Thyroid gland (tissue), 4 donors: ENCODE measurements at regions not wholly inside any gene's neighbourhood (a gene's known extent, or its start where the extent isn't known, plus 50 kb on each side); places are given as distances from the start of the nearest gene placed in this dataset.

Source experiments
- DNase-seq, 2 donors: peaks; one replicate each; pipeline ENCODE4 v3.0.0-alpha.2; 2019
- H3K27ac ChIP-seq, 3 donors: fragments of 200-600 bp; sonication (generic); 1 replicate in 2 of 3; 2 replicates in 1 of 3; pipeline ENCODE4 v1.5.1; 2016 to 2019; ENCODE audit warnings: mild to moderate bottlenecking in 1 of 3, moderate library complexity in 1 of 3
- H3K27me3 ChIP-seq: fragments of 200-600 bp; sonication (generic); one replicate; pipeline ENCODE4 v1.5.1; 2019
- H3K36me3 ChIP-seq, 2 donors: fragments of 200-600 bp; sonication (generic); one replicate each; pipeline ENCODE4 v1.5.1; 2016 to 2019
- H3K4me1 ChIP-seq, 2 donors: fragments of 200-600 bp; sonication (generic); one replicate each; pipeline ENCODE4 v1.5.1; 2017 to 2019
- H3K4me3 ChIP-seq, 3 donors: fragments of 200-600 bp; sonication (generic); replicated peaks in 1 of 3; 1 replicate in 2 of 3; 2 replicates in 1 of 3; pipeline ENCODE4 v1.5.1; 2016; ENCODE audit warnings: mild to moderate bottlenecking in 1 of 3
- H3K9me3 ChIP-seq: fragments of 200-600 bp; sonication (generic); one replicate; pipeline ENCODE4 v1.5.1; 2017
- POLR2A ChIP-seq, 2 donors: fragments of 450-650 bp; IDR thresholded peaks; one replicate each; pipeline ENCODE4 v1.6.1; 2017; ENCODE audit warnings: antibody characterized with exemption in 2 of 2, mild to moderate bottlenecking in 2 of 2, moderate library complexity in 1 of 2
- WGBS, 2 donors: methylation state at CpG; one replicate each; pipeline ENCODE4 v1.1.5; 2017; 5-methylcytosine and 5-hydroxymethylcytosine counted together
- intact Hi-C: fragments of 100-400 bp; cut with DNase I; formaldehyde crosslinking; loops from one replicate; pipeline ENCODE4 v1.15.1; 2023
- TF ChIP-seq, protein P1 (sequence below), 6 experiments: fragments of 200-600 bp in 3 of 6; fragments of 450-650 bp in 3 of 6; sonication (generic) in 3 of 6; IDR thresholded peaks; one replicate each; pipeline ENCODE4 v1.5.1; 2016 to 2019; ENCODE audit warnings: antibody characterized with exemption in 6 of 6, mild to moderate bottlenecking in 2 of 6, inconsistent platforms in 1 of 6, moderate library complexity in 1 of 6

- no peak overlapping the region for H3K27ac ChIP-seq
- no peaks in the 10 kb centered on the region for H3K27me3 ChIP-seq
- WGBS, 2 donors: 84 to 94% methylated on average over 4 of the region's 4 CpGs
- DNase-seq: no peak
- no peak overlapping the region for H3K4me3 ChIP-seq
- H3K9me3 ChIP-seq: no peaks in the 10 kb centered on the region
- TF ChIP-seq, protein P1, sequence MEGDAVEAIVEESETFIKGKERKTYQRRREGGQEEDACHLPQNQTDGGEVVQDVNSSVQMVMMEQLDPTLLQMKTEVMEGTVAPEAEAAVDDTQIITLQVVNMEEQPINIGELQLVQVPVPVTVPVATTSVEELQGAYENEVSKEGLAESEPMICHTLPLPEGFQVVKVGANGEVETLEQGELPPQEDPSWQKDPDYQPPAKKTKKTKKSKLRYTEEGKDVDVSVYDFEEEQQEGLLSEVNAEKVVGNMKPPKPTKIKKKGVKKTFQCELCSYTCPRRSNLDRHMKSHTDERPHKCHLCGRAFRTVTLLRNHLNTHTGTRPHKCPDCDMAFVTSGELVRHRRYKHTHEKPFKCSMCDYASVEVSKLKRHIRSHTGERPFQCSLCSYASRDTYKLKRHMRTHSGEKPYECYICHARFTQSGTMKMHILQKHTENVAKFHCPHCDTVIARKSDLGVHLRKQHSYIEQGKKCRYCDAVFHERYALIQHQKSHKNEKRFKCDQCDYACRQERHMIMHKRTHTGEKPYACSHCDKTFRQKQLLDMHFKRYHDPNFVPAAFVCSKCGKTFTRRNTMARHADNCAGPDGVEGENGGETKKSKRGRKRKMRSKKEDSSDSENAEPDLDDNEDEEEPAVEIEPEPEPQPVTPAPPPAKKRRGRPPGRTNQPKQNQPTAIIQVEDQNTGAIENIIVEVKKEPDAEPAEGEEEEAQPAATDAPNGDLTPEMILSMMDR (IDR thresholded peaks at IDR 0.05): no peak
- TF ChIP-seq POLR2A (IDR thresholded peaks at IDR 0.05): no peak
- H3K4me1 ChIP-seq: peaks cover 0 to 3% of the 10 kb centered on the region in 2 donors
- no peaks in the 10 kb centered on the region for H3K36me3 ChIP-seq
- intact Hi-C loops: no loop called here
These were observed 274.7 kb upstream of the FZD8 start for GRCh38 chr10:35916791-35917190.

DNA sequence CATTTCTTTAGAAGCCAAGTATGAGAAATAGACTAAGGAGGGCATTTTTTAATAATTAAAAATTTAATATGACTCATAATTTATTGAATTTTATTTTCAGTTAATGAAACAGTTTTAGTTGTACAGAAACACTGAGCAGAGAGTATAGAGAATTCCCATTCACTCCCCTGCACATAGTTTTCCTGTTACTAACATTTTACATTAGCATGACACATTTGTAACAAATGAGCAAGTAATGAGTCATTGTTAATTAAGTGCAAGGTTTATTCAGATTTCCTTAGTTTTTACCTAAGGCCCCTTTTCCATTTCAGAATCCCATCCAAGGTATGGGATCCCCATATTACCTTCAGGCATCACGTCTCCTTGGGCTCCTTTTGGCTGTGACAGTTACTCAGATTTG, 271.5 kb upstream of the FZD8 start:
- no peaks in the 10 kb centered on the region for H3K27me3 ChIP-seq
- 98 to 100% methylated on average over 1 of the region's 1 CpG for WGBS, 2 donors
- no peaks in the 10 kb centered on the region for H3K36me3 ChIP-seq
- no peaks in the 10 kb centered on the region for H3K9me3 ChIP-seq
- intact Hi-C loops: no loop called here
- TF ChIP-seq, protein P1 (IDR thresholded peaks at IDR 0.05): no peak
- no peak for TF ChIP-seq POLR2A (IDR thresholded peaks at IDR 0.05)
- no peak for DNase-seq
- peaks cover 0 to 3% of the 10 kb centered on the region in 2 donors for H3K4me1 ChIP-seq
- no peak overlapping the region for H3K4me3 ChIP-seq
- H3K27ac ChIP-seq: no peak overlapping the region

- no peak for TF ChIP-seq POLR2A (IDR thresholded peaks at IDR 0.05)
- TF ChIP-seq, protein P1 (IDR thresholded peaks at IDR 0.05): no peak
- no peak for DNase-seq
- Histone ChIP-seq H3K9me3 (no peaks in the 10 kb centered on the region), H3K4me3 (no peak overlapping the region), H3K4me1 (peaks cover 0 to 3% of the 10 kb centered on the region in 2 donors), H3K27ac (no peak overlapping the region), H3K27me3 (no peaks in the 10 kb centered on the region), H3K36me3 (no peaks in the 10 kb centered on the region)
- 37 to 41% methylated on average over 6 of the region's 6 CpGs for WGBS, 2 donors
- intact Hi-C loops: no loop called here
These were observed 270.8 kb upstream of the FZD8 start for GRCh38 chr10:35912615-35913569.

GRCh38 chr10:35911954-35912353, 269.9 kb upstream of the FZD8 start:
- H3K4me3 ChIP-seq: no peak overlapping the region
- no peaks in the 10 kb centered on the region for H3K9me3 ChIP-seq
- H3K27me3 ChIP-seq: no peaks in the 10 kb centered on the region
- intact Hi-C loops: no loop called here
- no peak overlapping the region for H3K27ac ChIP-seq
- no peak for DNase-seq
- H3K36me3 ChIP-seq: no peaks in the 10 kb centered on the region
- TF ChIP-seq, protein P1 (IDR thresholded peaks at IDR 0.05): no peak
- no peak for TF ChIP-seq POLR2A (IDR thresholded peaks at IDR 0.05)
- WGBS, 2 donors: 95 to 98% methylated on average over 2 of the region's 2 CpGs
- H3K4me1 ChIP-seq: peaks cover 0 to 3% of the 10 kb centered on the region in 2 donors

GRCh38 chr10:35911233-35911632, 269.1 kb upstream of the FZD8 start:
- 90 to 93% methylated on average over 3 of the region's 3 CpGs for WGBS, 2 donors
- intact Hi-C loops: no loop called here
- no peak overlapping the region for H3K27ac ChIP-seq
- H3K9me3 ChIP-seq: no peaks in the 10 kb centered on the region
- H3K4me1 ChIP-seq: peaks cover 0 to 3% of the 10 kb centered on the region in 2 donors
- no peaks in the 10 kb centered on the region for H3K27me3 ChIP-seq
- DNase-seq: no peak
- TF ChIP-seq, protein P1 (IDR thresholded peaks at IDR 0.05): no peak
- TF ChIP-seq POLR2A (IDR thresholded peaks at IDR 0.05): no peak
- no peak overlapping the region for H3K4me3 ChIP-seq
- no peaks in the 10 kb centered on the region for H3K36me3 ChIP-seq
